SK-N-SH treated with all-trans-retinoic acid at 6 μM for 48 hours (cell line): ENCODE measurements at regions not wholly inside any gene's neighbourhood (a gene's known extent, or its start where the extent isn't known, plus 50 kb on each side); places are given as distances from the start of the nearest gene placed in this dataset.

Source experiments
- ATAC-seq: fragments of 200-7000 bp; cut with Tn5 transposase; 3 replicates; pipeline ENCODE4 v1.9.1; 2020; ENCODE audit warnings: mild to moderate bottlenecking, moderate library complexity
- ARNTL ChIP-seq: fragments of 450-650 bp; formaldehyde crosslinking; IDR thresholded peaks from 2 replicates; pipeline ENCODE4 v1.5.0; 2020; ENCODE audit warnings: low read depth, mild to moderate bottlenecking, moderate library complexity, borderline replicate concordance
- BACH2 ChIP-seq: fragments of 250-450 bp; sonication (Bioruptor Pico); IDR thresholded peaks from 2 replicates; pipeline ENCODE4 v1.9.0; 2021; ENCODE audit warnings: mild to moderate bottlenecking, borderline replicate concordance
- CSRNP3 ChIP-seq: fragments of 250-450 bp; sonication (Bioruptor Pico); IDR thresholded peaks from 2 replicates; pipeline ENCODE4 v1.5.1; 2021; ENCODE audit warnings: mild to moderate bottlenecking, moderate library complexity
- ESRRG ChIP-seq: fragments of 250-450 bp; sonication (Bioruptor Pico); IDR thresholded peaks from 2 replicates; pipeline ENCODE4 v1.6.1; 2021; ENCODE audit warnings: mild to moderate bottlenecking
- GLIS3 ChIP-seq: fragments of 250-450 bp; sonication (Bioruptor Pico); IDR thresholded peaks from 2 replicates; pipeline ENCODE4 v1.5.0; 2020; ENCODE audit warnings: mild to moderate bottlenecking, moderate library complexity
- ISL1 ChIP-seq: fragments of 250-450 bp; sonication (Bioruptor Pico); IDR thresholded peaks from 2 replicates; pipeline ENCODE4 v2.1.2; 2022; ENCODE audit warnings: mild to moderate bottlenecking, moderate library complexity
- OSR1 ChIP-seq: fragments of 250-450 bp; sonication (Bioruptor Pico); IDR thresholded peaks from 2 replicates; pipeline ENCODE4 v1.8.0; 2022; ENCODE audit warnings: moderate library complexity, mild to moderate bottlenecking, inconsistent platforms
- PATZ1 ChIP-seq: fragments of 250-450 bp; sonication (Bioruptor Pico); IDR thresholded peaks from 2 replicates; pipeline ENCODE4 v1.8.0; 2020; ENCODE audit warnings: mild to moderate bottlenecking, moderate library complexity, borderline replicate concordance
- POU6F1 ChIP-seq: fragments of 250-450 bp; sonication (Bioruptor Pico); IDR thresholded peaks from 2 replicates; pipeline ENCODE4 v1.8.0; 2021; ENCODE audit warnings: low read depth, mild to moderate bottlenecking, moderate library complexity, borderline replicate concordance
- PPARA ChIP-seq: fragments of 250-450 bp; sonication (Bioruptor Pico); IDR thresholded peaks from 2 replicates; pipeline ENCODE4 v1.5.0; 2020; ENCODE audit warnings: mild to moderate bottlenecking, borderline replicate concordance
- RARB ChIP-seq: fragments of 250-450 bp; sonication (Bioruptor Pico); IDR thresholded peaks from 2 replicates; pipeline ENCODE4 v1.8.0; 2021; ENCODE audit warnings: mild to moderate bottlenecking, moderate library complexity
- SNAI2 ChIP-seq: fragments of 250-450 bp; sonication (Bioruptor Pico); IDR thresholded peaks from 2 replicates; pipeline ENCODE4 v1.5.0; 2020; ENCODE audit warnings: mild to moderate bottlenecking, moderate library complexity
- TSHZ2 ChIP-seq: fragments of 250-450 bp; sonication (Bioruptor Pico); IDR thresholded peaks from 2 replicates; pipeline ENCODE4 v1.5.0; 2020; ENCODE audit warnings: mild to moderate bottlenecking, moderate library complexity
- ZC3H10 ChIP-seq: fragments of 250-450 bp; sonication (Bioruptor Pico); IDR thresholded peaks from 2 replicates; pipeline ENCODE4 v1.5.1; 2021; ENCODE audit warnings: mild to moderate bottlenecking, moderate library complexity
- ZFP30 ChIP-seq: fragments of 450-650 bp; formaldehyde crosslinking; IDR thresholded peaks from 2 replicates; pipeline ENCODE4 v1.5.0; 2022; ENCODE audit warnings: mild to moderate bottlenecking, moderate library complexity
- ZNF565 ChIP-seq: fragments of 450-650 bp; formaldehyde crosslinking; conservative IDR thresholded peaks from 2 replicates; pipeline ENCODE4 v1.5.0; 2020; ENCODE audit warnings: low read depth, mild to moderate bottlenecking, moderate library complexity
- ZNF70 ChIP-seq: fragments of 450-650 bp; formaldehyde crosslinking; IDR thresholded peaks from 2 replicates; pipeline ENCODE4 v1.5.0; 2020; ENCODE audit warnings: mild to moderate bottlenecking, moderate library complexity
- ZNF8 ChIP-seq: fragments of 450-650 bp; formaldehyde crosslinking; IDR thresholded peaks from 2 replicates; pipeline ENCODE4 v1.5.0; 2020; ENCODE audit warnings: mild to moderate bottlenecking, moderate library complexity

GRCh38 chr6:48024956-48025355 is 86.0 kb downstream of the PTCHD4 start (continued):
- TF ChIP-seq PATZ1 (CRISPR knock-in tag) (no peak), GLIS3 (CRISPR knock-in tag) (no peak), ISL1 (CRISPR knock-in tag) (no peak)

- no peak for TF ChIP-seq ZNF565 (CRISPR knock-in tag)
- TF ChIP-seq ZNF8 (CRISPR knock-in tag): no peak
- no peak for TF ChIP-seq POU6F1 (CRISPR knock-in tag)
- no peak for TF ChIP-seq ZNF70 (CRISPR knock-in tag)
- no peak for TF ChIP-seq PATZ1 (CRISPR knock-in tag)
- no peak for TF ChIP-seq SNAI2 (CRISPR knock-in tag)
- no peak for TF ChIP-seq ARNTL (CRISPR knock-in tag)
- no peak for TF ChIP-seq ESRRG (CRISPR knock-in tag)
- no peak for TF ChIP-seq TSHZ2 (CRISPR knock-in tag)
- TF ChIP-seq BACH2 (CRISPR knock-in tag): no peak
- no peak for TF ChIP-seq RARB (CRISPR knock-in tag)
- no peak for TF ChIP-seq ZC3H10
- no peak for TF ChIP-seq OSR1 (CRISPR knock-in tag)
- no peak for TF ChIP-seq PPARA (CRISPR knock-in tag)
- TF ChIP-seq CSRNP3 (CRISPR knock-in tag): no peak
- no peak for TF ChIP-seq GLIS3 (CRISPR knock-in tag)
- TF ChIP-seq ISL1 (CRISPR knock-in tag): no peak
- no peak for ATAC-seq
These were observed 89.1 kb downstream of the PTCHD4 start for GRCh38 chr6:48021904-48022303.

- no peak for TF ChIP-seq ZFP30 (CRISPR knock-in tag)
- no peak for TF ChIP-seq BACH2 (CRISPR knock-in tag)
- no peak for TF ChIP-seq TSHZ2 (CRISPR knock-in tag)
- no peak for TF ChIP-seq PATZ1 (CRISPR knock-in tag)
- no peak for ATAC-seq
These were observed 94.8 kb downstream of the PTCHD4 start for GRCh38 chr6:48016020-48016755.
